ENCODE measurements at regions not wholly inside any gene's neighbourhood (a gene's known extent, or its start where the extent isn't known, plus 50 kb on each side); places are given as distances from the start of the nearest gene placed in this dataset.

DNA sequence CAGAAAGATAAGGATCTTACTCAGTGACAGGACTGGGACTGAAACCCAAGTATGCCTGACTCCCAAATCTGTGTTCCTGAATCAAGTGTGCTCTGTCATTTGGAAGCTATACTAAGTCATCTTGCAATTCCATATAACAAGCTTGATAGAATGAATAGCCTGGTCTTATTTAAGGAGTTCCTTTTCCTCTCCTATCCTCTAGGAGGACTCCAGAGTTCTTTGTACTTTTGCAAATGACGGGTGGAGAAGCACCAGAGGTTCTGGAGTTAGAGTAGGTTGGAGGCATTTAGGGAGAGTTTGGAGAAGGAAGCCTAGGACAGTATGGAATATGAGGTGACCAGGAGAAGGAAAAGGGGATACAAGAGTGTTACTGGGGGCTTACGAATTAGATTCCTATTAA is 92.9 kb upstream of the RCN1 start:
- no peak for DNase-seq

DNA sequence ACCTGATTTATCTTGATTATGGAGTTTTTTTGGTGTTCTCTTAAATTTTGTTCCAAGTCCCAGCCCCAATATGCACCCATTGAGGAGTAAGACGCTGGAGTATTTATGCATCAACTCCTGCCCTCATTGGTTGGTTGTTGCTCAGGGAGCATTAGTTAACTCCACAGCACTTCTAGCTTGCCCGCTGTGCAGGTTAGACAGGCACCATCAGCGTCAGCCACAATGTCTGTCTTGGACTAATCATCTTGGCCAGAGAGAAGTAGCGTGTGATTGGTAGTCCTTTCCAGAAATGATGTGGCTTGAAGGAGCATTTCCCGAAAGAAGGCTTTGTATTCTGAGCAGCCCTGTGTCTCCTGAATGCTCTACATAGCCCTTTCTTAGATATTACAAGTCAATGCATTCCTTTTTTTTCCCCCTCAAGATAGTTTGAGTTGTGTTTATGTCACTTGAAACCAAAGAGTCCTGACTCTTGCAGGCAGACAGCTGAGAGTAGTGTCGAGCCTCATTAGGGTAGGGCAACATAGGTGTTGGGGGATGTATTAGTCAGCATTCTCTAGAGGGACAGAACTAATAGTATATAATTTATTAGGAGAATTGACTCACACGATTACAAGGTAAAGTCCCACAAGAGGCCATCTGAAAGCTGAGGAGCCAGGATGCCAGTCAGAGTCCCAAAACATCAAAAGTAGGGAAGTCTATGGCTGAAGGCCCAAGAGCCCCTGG is 94.6 kb upstream of the RCN1 start:
- DNase-seq = no peak

DNA sequence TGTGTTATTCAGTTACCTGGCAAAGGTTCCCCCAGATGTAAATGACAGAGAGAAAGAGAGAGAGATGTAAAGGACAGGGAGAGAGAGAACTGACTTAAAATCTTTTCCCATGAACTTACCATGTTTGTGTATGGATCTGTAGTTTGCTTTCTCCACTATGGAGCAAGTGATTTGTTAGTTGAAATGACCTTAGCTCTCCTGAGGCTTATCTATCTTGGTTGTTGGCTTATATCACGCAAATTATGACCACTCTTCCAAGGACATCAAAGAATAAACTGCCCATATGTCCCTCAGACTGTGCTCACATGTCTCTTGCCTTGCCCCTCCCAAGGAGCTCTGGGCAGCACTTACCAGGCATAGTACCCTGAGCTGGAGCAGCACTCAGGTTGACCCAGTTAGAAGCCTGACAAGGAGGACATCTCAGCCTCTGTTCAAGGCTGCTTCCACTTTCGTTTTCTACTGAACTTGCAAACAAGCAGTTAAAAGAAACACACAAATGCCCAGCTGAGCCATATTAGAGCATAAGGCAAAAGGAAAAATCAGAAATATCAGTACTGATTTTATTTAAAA is 95.3 kb upstream of the RCN1 start:
- no peak for DNase-seq

DNA sequence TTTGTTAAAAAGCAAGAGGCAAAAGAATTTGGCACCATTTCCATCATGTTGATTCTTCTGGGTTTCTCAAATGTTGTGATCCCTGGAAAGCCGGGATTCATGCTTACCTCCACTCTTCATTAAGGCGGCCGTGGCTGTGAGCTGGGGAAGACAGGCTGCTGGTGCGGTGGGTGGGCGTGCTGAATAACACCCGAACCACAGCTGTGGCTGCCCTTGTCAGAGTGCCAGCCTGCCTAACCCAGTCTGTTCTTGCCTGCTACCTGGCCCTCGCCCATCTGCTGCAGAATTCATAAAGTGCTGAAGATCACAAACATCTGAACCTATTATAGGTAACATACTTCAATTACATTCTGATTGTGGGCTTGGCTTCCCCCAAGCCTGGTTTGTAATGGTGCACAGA is 95.8 kb upstream of the RCN1 start:
- DNase-seq = no peak

DNA sequence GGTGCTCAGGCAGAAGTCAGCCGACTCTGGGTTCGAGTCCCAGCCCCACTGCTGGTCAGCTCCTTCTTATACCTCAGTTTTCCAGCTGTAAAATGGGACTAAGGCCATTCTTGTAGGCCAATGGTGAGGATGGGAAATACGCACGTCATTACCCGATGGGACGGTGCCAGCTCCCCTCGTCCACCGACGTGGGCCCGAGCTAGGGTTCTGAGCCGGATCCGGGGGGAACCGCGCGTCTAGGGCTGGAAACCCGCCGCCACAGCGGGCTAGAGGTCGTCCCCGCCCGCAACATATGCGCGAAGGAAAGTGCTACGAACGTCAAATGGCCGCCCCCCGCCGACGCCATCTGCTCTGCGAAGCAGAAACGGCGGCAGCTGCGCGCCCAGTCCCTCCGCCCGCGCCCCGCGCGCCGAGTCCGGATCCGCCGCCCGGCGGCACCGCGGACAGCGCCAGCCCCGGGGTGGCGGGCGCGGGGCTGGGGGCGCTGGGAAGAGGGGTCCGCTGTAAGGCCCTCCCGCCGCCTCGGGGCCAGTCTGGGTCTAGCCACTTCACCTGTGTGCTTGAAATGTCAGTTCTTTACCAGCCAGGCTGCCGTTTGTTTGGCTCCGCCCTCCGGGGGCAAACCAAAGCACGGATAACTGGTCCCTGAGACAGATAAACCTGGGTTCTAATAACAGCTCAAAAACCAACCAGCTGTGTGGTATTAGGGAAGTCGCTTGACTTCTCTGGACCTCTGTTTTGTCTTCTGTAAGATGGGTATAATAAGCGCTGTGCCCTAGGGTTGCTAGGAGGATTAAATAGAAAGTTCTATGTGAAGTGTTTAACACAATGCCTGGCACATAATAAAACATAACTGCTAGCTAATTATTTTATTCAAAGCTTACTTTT is 103.5 kb upstream of the RCN1 start:
- DNase-seq = peak; percentile 12 to 56

DNA sequence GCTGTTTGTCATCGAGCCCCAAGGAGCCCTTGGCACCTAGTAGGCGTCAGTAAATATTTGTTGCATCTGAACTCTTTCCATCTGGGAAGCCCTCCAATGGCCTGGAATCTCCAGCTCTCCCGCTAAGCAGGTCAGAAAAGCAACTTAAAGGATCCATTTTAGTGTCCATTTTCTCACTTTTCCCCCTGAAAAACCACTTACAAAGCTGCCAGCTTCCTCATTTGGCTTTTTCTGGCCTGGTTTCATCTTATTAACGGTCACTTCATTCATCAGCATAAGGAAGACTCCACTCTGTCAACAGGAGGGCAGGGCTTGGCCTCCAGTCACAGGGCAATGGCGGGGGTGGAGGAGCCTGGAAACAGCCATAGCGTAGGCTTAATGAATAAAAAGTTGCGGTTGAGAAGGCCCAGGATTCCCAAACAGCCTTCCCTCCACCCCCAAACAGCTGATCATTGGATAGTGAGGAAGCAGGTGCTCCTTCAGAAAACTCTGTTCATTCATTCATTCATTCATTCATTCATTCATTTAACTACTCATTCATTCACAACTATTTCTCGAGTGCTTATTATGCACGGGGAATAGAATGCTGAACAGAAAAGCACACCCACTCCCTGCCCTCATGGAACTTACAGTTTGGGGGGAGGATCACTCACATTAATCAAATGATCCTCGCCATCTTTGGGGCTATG is 104.5 kb upstream of the RCN1 start:
- no peak for DNase-seq

DNA sequence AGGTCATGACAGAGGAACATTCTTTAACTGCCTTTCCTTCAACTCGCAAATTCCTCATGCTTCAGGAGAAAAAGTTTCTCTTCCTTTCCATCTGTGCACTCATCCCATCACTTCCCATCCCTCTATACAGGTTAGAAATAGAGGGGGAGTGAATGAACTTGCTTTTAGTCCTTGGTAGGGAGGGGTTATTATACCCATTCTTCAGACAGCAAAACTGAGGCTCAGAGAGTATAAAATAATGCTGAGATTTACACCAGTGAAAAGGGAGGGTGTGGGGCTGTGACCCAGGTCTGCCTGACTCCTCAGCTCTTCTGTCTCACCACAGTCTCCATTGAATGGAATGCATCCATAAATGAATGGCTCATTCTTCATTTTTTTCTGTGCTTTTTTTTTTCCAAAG is 109.4 kb upstream of the RCN1 start:
- no peak for DNase-seq

DNA sequence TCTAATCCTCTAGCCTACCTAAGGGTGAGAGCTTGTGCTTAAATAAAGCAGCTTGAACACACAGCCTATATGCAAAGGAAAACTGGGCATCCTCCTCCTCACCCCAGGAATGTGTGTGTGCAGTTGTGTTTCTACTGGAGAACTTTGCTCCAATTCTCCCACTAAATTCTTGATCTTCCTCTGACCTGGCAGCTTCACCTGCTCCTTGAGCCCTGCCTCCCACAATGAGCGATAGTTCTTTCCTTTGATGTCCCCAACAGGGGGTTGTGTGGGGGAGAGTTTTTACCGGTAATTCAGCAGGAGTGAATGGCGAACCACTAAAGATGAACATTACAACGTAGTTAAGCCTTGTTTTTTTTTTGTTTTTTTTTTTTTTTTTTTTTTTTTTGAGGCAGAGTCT is 113.5 kb upstream of the RCN1 start:
- DNase-seq = no peak

DNA sequence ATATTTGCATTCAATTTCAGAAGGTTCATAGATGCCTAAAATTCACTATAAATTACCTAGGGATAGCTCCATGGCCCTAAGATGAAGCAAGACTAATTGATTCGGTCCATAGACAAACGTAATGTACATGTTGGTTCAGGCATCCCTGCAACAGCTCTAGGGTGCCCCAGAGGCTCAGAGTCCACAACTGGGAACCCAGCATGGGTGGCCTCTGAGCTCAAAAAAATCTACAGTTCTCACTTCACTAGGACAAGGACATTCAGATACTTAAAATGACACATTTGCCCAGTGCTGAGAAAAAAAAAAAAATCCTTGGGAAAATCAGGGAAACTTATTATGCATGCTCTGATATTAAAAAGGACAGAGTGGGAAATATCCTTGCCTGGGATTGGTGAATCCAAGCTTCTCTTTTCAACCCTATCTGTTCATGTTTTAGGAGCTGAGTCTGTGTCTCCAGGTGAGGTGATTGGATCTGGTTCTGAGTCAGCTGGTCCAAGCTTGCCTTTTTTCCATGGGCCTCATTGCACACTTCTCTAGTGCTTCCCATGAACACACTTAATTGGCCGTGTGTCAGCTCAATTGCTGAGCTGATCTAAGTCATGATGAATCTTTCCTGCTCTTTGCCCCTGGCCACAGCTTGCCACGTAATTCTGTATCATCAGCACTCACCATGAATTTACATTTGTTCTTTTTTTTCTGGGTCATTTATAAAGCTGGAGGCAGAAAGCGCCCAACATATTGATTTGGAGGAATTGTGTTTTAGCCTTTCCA is 116.3 kb upstream of the RCN1 start:
- no peak for DNase-seq

DNA sequence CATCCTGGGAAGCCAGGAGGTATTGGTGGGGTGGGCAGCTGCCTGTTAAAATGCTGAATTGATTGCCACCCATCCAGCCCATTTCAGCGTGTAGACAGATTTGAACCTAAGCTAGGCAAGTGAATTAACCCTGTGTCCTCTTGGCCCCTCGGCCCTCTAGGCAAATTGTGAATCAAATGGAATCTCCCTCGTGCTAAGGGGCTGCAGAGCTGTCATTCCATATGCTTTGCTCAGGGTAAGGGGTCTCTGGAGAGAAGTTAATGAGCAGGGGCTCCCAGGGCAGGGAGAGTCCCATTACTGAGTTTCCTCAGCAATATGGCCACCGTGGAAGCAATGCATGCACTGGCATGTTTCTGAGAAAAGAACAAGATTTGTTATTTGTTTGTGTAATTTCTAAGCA is 117.7 kb upstream of the RCN1 start:
- DNase-seq = no peak

DNA sequence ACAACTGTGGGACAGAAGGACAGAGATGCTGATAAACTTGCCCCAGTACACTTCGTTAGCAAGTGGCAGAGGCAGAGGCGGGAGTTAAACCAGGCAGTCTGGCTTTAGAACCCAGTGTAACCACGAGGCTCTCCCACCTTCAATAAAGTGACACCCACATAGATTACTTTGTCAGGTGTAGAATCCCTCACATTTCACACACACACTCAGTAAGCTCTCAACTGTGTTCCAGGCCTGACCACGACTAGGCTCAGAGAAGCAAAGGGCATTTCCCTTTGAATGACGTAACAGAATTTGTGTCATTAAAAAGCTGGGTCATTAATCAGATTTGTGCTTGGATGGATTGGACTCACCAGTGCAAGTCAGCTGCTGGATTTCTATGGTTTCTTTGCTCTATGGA is 118.3 kb upstream of the RCN1 start:
- no peak for DNase-seq

DNA sequence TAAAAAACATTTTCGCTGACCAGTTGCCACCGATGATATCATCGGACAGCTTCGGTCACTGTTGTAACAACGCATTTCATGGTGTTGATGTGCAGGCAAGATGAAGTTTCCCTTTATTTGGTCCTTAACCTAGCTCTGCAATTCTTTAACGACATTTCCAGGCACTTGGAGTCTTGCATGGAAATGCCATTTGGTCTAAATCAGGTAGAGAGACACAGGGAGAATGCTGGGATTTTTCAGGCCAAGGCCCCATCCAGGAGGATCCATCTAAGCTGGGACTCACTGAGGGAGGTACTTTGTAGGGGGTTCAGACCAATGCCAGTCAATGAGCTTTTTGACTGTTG is 121.5 kb upstream of the RCN1 start:
- no peak for DNase-seq

DNA sequence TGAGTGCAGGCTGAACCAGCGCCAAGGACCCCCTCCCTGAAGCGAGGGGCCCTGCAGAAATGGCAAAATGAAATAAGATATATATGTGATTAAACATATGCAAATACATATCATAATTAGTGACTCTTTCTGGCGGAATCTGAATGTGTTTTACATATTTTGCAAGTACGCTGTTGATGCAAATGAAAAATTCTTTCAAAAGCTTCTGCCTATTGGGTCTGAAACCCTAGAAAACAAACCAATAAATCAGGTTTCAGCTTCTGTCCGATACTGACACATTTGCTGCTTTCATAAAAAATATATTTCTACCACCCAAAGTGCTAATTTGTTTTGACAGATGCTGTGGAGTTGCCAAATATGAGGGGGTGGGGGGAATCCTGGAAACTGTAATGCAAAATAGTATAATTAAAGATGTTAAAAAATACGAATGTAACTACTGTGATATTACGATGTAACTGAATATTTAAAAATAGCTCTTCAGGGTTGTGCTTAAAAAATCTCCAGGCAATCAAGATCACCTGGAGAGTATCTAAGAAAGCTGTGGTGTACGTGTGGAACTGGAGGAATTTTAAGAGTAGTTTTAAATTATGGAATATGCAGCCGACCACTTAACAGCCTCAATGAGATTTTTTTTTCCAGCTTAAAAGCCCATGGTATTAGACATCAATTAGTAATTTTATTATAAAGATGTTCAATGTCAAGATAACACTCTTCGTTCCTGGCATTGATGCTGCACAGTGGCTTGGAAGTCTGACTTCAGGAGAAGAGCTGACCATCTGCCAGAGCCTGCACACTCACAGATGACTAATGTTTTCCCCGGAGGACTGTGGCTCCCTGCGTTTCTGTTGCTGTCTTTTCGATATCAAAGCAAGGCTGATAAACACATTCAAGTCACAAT is 122.2 kb upstream of the RCN1 start:
- DNase-seq = no peak

DNA sequence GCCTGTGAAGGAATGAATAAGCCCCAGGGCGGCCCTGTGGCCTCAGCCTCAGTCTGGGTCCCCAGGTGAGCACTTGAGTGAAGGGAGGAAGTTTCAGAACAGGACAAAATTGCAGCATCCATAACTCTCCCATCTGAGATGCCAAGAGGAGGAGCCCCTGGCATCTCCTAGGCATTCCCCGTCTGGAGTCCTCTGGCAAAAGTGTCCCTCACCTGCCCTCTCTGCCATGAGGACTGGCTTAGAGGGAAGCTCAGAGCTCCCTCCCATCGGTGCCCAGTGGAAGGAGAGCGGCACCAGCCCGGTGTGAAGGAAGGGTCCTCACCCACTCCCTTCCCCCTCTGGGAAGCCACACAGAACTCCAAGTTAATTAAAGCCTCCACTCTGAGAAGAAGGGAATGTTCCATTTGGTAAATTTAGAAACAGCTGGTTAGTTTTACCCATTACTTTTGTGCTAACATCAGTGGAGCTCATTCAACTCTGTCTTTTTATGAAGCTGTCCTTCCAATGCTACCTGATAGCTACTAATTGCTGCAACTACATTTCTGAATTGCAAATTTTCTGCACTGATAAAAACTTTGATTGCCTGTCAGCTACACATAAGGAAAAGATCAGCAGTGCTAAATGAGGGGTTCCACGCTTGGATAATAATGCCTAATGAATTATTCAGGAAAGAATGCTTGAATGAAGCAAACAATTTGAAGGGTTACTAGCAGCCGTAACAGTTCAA is 123.3 kb upstream of the RCN1 start:
- DNase-seq = no peak

DNA sequence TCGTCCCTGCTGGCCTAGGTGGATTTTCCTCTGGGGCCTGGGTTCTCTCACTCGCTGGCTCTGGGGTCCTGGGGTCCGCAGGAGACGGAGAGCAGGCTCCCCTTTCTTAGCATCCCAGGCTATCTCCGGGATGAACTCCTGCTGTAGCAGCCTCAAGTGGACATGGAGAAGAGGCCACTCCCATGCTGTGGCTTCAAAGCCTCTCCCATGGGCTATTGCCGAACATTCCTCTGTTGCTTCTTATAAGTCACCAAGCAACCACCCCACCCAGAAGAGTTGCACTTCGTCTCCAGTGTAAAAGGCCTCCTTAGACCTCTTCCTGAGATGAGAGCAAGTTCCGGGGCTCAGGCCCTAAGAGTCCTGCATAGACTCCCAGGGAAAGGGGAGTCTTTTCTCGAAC is 124.0 kb upstream of the RCN1 start:
- no peak for DNase-seq

DNA sequence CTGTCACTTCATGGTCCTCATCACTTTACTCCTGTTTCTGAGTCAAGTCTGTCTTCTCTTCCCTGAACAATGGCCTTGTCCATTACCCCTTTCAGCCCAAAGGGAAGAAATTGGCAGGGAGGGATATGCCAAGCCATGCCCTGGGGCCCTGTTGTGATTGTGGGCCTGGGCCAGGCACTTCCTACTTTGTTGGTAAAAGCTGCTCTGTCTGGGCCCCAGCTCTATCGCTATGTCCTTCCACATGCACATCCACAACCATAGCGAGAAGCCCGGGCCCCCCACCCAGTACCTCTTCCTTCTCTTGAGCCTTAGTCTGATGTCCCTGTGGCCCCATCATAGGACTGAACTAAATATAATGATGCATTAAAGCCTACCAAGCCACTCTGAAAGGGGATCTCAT is 126.7 kb upstream of the RCN1 start:
- DNase-seq = no peak

DNA sequence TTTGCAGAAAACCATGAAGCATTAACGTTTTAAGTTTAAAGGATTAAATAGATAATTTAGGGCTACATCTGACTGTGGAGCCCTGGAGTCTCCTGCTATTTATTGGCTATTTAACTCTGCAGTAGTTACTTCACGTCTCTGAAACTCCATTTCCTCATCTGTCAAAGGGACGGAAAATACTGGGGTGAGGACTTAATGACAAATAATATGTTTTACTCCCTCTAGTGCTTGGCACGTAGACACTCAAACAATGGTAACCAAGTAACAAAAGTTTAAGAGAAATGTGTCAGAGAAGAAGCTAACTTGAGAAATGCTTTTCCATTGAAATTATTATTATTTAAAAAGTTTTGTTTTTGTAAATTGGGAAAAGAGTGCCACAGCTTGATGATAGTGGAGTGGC is 130.7 kb upstream of the RCN1 start:
- no peak for DNase-seq

DNA sequence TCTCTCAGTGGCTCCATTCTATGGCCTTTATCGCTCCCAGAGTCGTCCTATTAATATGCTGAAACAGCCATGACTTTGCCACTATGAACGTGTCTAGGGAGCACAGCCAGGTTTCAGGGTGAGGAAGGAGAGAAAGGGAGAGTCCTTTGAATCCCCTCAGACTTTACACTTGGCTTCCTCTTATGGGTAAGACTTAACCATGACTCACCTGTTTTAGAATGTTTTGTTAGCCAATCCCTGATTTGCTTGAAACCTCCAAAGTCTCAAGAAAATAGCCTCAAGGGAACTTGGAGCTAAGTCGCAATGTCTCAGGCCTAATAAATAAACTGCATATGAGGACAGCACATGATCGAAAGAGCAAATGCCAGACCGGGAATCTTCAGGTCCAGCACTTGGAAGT is 131.2 kb upstream of the RCN1 start:
- no peak for DNase-seq

DNA sequence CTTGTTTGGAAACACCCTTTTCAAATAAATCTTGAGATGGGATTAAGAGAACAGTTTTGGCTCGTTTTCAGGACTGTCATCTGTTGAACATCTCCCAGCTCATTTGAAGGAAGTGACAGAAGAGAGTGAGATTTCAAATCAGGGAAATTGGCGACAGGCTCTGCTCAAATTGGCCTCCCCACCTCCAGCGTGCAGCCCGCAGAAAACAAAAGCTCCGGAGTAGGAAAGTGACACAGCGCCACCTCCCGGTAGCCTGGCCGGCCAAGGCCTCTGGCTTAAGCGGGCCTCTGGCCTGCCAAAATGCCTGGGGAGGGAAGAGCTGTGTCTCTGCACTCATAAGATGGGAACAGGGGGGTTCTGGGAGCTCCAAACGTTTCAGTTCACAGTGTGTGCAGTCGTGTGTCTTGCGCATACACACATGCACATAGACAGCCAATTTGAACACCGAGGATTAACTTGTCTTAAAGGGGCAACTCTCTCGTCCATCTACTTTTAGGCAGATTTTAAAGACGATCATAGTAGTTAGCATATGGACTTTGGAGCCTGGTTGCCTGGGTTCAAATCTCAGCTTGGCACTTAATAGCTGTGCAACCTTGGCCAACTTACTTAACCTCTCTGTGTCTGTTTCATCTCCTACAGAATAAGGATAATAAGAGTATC is 132.7 kb upstream of the RCN1 start:
- peak; percentile 36 to 69 for DNase-seq

DNA sequence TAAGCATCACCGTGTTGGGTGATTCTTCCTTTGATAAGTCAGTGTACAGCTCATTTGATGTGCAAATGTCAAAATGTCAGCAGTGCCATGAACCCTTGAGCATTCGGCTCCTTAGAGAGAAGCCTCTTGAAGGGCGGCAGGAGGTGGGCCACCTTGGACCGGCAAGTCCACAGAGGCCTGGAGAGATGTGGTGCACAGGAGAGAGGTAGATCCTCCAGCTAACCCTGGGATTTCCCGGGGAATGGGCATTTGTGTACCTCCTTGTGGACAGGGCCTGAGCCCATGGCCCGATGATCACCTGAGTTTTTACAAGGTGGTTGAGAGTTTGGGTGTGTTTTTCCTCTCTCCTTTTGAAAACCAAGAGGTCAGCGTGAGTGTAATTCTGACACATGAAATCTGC is 133.2 kb upstream of the RCN1 start:
- DNase-seq = no peak

DNA sequence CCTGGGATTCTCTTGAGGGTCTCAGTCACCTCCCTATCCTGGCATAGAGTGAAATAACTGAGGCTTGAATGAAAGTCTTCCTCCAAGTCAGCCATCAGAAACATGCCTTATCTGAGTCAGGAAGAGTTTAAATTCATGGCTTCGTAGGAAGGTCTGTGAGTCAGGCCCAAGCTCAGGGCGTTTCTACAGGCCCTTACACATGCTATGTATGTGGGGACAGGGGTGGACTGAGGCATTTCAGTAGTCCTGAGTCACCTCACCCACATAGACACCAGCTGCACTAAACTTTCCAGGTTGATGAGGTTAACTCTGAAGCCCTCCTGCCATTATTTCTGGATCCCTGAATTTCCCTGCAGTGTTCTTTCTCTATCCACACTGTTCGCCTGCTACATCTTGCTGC is 134.6 kb upstream of the RCN1 start:
- no peak for DNase-seq
